Thyroid gland (tissue), 4 donors: ENCODE measurements at regions not wholly inside any gene's neighbourhood (a gene's known extent, or its start where the extent isn't known, plus 50 kb on each side); places are given as distances from the start of the nearest gene placed in this dataset.

Experiments
- DNase-seq, 2 donors: peaks; one replicate each; pipeline ENCODE4 v3.0.0-alpha.2; 2019
- H3K27ac ChIP-seq, 3 donors: fragments of 200-600 bp; sonication (generic); 1 replicate in 2 of 3; 2 replicates in 1 of 3; pipeline ENCODE4 v1.5.1; 2016 to 2019; ENCODE audit warnings: mild to moderate bottlenecking in 1 of 3, moderate library complexity in 1 of 3
- H3K27me3 ChIP-seq: fragments of 200-600 bp; sonication (generic); one replicate; pipeline ENCODE4 v1.5.1; 2019
- H3K36me3 ChIP-seq, 2 donors: fragments of 200-600 bp; sonication (generic); one replicate each; pipeline ENCODE4 v1.5.1; 2016 to 2019
- H3K4me1 ChIP-seq, 2 donors: fragments of 200-600 bp; sonication (generic); one replicate each; pipeline ENCODE4 v1.5.1; 2017 to 2019
- H3K4me3 ChIP-seq, 3 donors: fragments of 200-600 bp; sonication (generic); replicated peaks in 1 of 3; 1 replicate in 2 of 3; 2 replicates in 1 of 3; pipeline ENCODE4 v1.5.1; 2016; ENCODE audit warnings: mild to moderate bottlenecking in 1 of 3
- H3K9me3 ChIP-seq: fragments of 200-600 bp; sonication (generic); one replicate; pipeline ENCODE4 v1.5.1; 2017
- POLR2A ChIP-seq, 2 donors: fragments of 450-650 bp; IDR thresholded peaks; one replicate each; pipeline ENCODE4 v1.6.1; 2017; ENCODE audit warnings: antibody characterized with exemption in 2 of 2, mild to moderate bottlenecking in 2 of 2, moderate library complexity in 1 of 2
- WGBS, 2 donors: methylation state at CpG; one replicate each; pipeline ENCODE4 v1.1.5; 2017; 5-methylcytosine and 5-hydroxymethylcytosine counted together
- intact Hi-C: fragments of 100-400 bp; cut with DNase I; formaldehyde crosslinking; loops from one replicate; pipeline ENCODE4 v1.15.1; 2023
- TF ChIP-seq, protein P1 (sequence below), 6 experiments: fragments of 200-600 bp in 3 of 6; fragments of 450-650 bp in 3 of 6; sonication (generic) in 3 of 6; IDR thresholded peaks; one replicate each; pipeline ENCODE4 v1.5.1; 2016 to 2019; ENCODE audit warnings: antibody characterized with exemption in 6 of 6, mild to moderate bottlenecking in 2 of 6, inconsistent platforms in 1 of 6, moderate library complexity in 1 of 6

DNA sequence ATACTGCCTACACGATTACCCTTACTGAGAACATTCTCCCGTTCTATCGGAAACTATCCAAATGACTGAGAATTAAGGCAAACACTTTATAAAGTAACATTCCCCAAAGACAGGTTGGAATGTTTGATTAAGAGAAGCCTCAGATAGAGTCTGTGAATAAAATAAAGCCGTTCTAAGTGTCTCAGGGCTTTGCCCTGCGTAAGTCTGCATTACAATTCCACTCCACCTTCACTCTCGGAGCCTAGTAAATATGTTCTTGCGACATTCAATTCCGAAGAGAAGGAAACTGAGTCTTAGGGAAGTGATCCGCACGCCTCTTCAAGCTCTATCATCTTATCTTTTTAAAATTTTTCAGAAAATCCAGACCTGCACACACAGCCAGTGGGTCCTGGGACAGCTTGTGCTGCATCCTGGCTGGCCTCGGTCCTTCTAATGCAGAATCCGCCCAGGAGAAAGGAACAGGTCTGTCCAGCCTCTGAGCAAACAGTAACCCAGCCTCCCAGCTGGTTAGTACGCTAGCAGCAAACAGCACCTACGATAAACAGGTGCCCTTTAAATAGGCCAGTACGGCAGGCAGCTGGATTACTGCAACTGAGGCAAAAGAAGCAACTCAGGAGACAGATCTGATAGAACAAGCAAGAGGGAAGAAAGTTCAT, 254.1 kb upstream of the IRX3 start:
- Histone ChIP-seq H3K27me3 (no peaks in the 10 kb centered on the region), H3K36me3 (no peaks in the 10 kb centered on the region), H3K4me3 (no peak overlapping the region), H3K4me1 (no peaks in the 10 kb centered on the region), H3K27ac (no peak overlapping the region), H3K9me3 (no peaks in the 10 kb centered on the region)
- intact Hi-C loops, result no loop called here
- DNase-seq, result no peak
- no peak for TF ChIP-seq POLR2A (IDR thresholded peaks at IDR 0.05)
- TF ChIP-seq, protein P1, sequence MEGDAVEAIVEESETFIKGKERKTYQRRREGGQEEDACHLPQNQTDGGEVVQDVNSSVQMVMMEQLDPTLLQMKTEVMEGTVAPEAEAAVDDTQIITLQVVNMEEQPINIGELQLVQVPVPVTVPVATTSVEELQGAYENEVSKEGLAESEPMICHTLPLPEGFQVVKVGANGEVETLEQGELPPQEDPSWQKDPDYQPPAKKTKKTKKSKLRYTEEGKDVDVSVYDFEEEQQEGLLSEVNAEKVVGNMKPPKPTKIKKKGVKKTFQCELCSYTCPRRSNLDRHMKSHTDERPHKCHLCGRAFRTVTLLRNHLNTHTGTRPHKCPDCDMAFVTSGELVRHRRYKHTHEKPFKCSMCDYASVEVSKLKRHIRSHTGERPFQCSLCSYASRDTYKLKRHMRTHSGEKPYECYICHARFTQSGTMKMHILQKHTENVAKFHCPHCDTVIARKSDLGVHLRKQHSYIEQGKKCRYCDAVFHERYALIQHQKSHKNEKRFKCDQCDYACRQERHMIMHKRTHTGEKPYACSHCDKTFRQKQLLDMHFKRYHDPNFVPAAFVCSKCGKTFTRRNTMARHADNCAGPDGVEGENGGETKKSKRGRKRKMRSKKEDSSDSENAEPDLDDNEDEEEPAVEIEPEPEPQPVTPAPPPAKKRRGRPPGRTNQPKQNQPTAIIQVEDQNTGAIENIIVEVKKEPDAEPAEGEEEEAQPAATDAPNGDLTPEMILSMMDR (IDR thresholded peaks at IDR 0.05), result no peak
- 85 to 88% methylated on average over 15 of the region's 15 CpGs for WGBS, 2 donors

DNA sequence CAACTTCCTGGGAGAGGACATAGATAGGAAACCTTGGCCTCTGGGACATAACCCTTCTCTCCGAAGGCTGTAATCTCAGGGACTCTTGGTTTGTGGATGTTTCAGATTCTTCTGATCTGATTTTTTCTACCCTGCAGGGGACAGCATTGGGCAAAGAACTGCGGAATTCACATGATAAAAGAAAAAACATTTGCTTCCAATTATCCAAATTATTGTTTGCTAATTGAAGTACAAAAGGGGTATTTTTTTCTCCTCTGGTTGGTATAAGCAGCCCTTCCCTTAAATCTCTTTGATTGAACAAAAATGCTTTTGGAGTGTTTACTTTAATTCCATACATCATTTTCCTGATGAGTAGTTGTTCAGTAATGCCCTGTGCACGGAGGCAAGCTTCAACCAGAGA, 251.7 kb upstream of the IRX3 start:
- Histone ChIP-seq H3K9me3 (no peaks in the 10 kb centered on the region), H3K27ac (no peak overlapping the region), H3K36me3 (no peaks in the 10 kb centered on the region), H3K4me3 (no peak overlapping the region), H3K27me3 (no peaks in the 10 kb centered on the region), H3K4me1 (no peaks in the 10 kb centered on the region)
- WGBS, 2 donors, result 68 to 76% methylated on average over 3 of the region's 3 CpGs
- intact Hi-C loops, result no loop called here
- no peak for DNase-seq
- TF ChIP-seq, protein P1 (IDR thresholded peaks at IDR 0.05), result no peak
- TF ChIP-seq POLR2A (IDR thresholded peaks at IDR 0.05), result no peak

DNA sequence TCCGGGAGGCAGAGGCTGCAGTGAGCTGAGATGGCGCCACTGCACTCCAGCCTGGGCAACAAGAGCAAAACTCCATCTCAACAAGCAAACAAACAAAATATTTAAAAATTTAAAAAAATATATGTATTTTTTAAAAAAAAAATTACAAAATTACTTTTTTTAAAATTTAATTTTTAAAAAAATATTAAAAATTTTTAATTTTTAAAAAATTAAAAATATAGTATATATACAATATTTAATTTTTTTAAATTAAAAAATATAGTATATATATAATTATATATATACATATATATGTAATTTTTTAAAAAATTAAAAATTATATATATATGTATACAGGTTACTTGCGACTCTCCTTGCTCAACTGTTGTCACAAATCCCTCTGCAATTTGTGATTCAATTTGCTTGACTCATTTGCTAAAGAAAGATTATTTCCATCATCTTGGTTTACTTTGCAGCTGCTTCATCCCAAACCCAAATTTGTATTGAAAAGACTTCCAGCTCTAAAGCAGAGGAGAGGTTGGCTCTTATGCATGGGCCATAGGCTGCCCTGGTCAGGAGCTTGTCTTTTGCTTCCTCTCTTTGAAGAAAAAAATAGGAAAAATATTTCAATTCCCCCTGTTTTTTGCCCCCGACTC, 247.4 kb upstream of the IRX3 start:
- H3K27ac ChIP-seq, result no peak overlapping the region
- no peaks in the 10 kb centered on the region for H3K36me3 ChIP-seq
- no peak for DNase-seq
- TF ChIP-seq, protein P1 (IDR thresholded peaks at IDR 0.05), result no peak
- TF ChIP-seq POLR2A (IDR thresholded peaks at IDR 0.05), result no peak
- WGBS, 2 donors, result 96 to 97% methylated on average over 4 of the region's 4 CpGs
- peaks cover 0 to 3% of the 10 kb centered on the region in 2 donors for H3K4me1 ChIP-seq
- no peak overlapping the region for H3K4me3 ChIP-seq
- no peaks in the 10 kb centered on the region for H3K9me3 ChIP-seq
- H3K27me3 ChIP-seq, result no peaks in the 10 kb centered on the region
- intact Hi-C loops, result no loop called here

DNA sequence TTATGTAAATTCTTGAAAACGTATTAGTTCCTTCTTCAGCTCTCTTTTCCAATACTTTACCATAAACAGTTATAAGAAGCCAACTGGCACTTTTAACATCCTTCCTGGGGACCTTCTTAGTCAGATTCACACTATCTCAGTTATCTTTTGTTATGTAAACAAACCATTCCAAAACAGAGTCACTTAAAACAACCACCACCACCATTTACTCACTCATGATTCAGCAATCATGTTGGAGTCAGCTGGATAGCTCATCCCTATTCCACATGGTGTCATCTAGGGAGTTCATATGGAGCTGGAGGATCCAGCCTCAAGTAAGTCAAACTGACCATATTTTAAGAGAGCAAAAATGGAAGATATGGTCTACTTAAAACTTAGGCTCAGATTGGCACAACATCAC, 240.3 kb upstream of the IRX3 start:
- Histone ChIP-seq H3K27me3 (no peaks in the 10 kb centered on the region), H3K27ac (no peak overlapping the region), H3K4me1 (peaks cover 0 to 3% of the 10 kb centered on the region in 2 donors), H3K36me3 (no peaks in the 10 kb centered on the region), H3K9me3 (no peaks in the 10 kb centered on the region), H3K4me3 (no peak overlapping the region)
- TF ChIP-seq, protein P1 (IDR thresholded peaks at IDR 0.05), result no peak
- TF ChIP-seq POLR2A (IDR thresholded peaks at IDR 0.05), result no peak
- 76 to 88% methylated on average over 1 of the region's 1 CpG for WGBS, 2 donors
- intact Hi-C loops, result no loop called here
- no peak for DNase-seq

DNA sequence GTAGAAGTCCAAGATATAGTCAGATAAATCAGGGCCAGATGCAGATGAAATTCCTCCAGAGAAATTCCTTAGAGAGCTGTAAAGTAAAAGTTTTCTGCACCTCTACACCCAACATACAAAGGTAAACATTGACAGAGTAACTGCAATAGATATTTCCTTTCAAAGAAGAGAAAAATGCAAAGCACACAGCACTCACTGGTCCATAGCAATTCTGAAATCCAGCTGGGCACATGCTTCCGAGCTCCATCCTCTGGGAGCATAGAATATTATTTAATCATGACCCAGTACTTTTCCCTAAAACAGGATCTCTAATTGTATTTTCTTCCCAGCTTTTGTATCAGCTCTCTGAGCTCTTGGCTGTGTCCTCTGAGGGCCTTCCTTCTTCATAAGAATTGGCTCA, 239.5 kb upstream of the IRX3 start:
- intact Hi-C loops, result no loop called here
- no peak for DNase-seq
- Histone ChIP-seq H3K27ac (no peak overlapping the region), H3K36me3 (no peaks in the 10 kb centered on the region), H3K27me3 (no peaks in the 10 kb centered on the region), H3K4me3 (no peak overlapping the region), H3K4me1 (peaks cover 0 to 3% of the 10 kb centered on the region in 2 donors), H3K9me3 (no peaks in the 10 kb centered on the region)
- no peak for TF ChIP-seq POLR2A (IDR thresholded peaks at IDR 0.05)
- TF ChIP-seq, protein P1 (IDR thresholded peaks at IDR 0.05), result no peak
- 79 to 100% methylated on average over 1 of the region's 1 CpG for WGBS, 2 donors
